Stimulated activated CD4-positive, alpha-beta T cell treated with anti-CD3 and anti-CD28 coated beads, TNF-alpha, amount 100 ng/mL, for 24 hours (primary cell): ENCODE measurements at regions not wholly inside any gene's neighbourhood (a gene's known extent, or its start where the extent isn't known, plus 50 kb on each side); places are given as distances from the start of the nearest gene placed in this dataset.

Experiments
- DNase-seq, 3 experiments: peaks; one replicate each; pipeline ENCODE4 v3.0.0-alpha.2; 2020; ENCODE audit warnings: low read depth in 3 of 3

GRCh38 chr18:54532222-54532621, 58.8 kb upstream of the DYNAP start:
- DNase-seq = no peak

GRCh38 chr18:54532962-54533361, 58.1 kb upstream of the DYNAP start:
- no peak for DNase-seq
